ENCODE measurements at regions not wholly inside any gene's neighbourhood (a gene's known extent, or its start where the extent isn't known, plus 50 kb on each side); places are given as distances from the start of the nearest gene placed in this dataset.
"Not testable (repeated sequence)": the region's sequence is repeated elsewhere in the genome, so short reads cannot be mapped to it uniquely, and the experiment has no call there.

DNA sequence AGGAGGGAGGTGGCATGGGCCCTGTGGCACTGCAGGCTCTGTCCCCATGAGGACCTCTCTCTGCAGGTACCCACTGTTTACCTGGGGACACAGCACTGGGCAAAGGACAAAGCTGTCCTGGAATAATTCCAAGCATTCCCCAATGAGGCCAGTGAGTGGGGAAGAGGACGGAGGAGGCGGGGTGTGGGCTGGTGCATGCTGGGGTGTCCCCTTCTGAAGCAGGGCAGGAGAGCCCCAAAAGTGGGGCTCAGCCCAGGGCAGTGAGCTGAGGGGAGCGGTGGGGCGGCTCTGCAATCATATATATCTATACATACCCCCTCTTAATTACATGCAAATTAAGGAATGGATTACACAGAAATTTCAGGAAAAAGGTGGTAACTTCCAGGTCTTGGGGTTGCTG lies 315.8 kb downstream of the ADGRD1 start:
- Histone ChIP-seq H3K9ac (ENCODE audit: low read length) (no peak overlapping the region), H3K79me2 (ENCODE audit: control insufficient read depth, insufficient read depth, low read length, poor library complexity) (no peaks in the 10 kb centered on the region), H3K4ac (ENCODE audit: low read depth, low read length) (no peak overlapping the region), H3K14ac (ENCODE audit: low read length) (no peak overlapping the region), H3K27me3 (ENCODE audit: insufficient read depth, low read length) (no peaks in the 10 kb centered on the region), H2BK120ac (ENCODE audit: insufficient read depth, low read length, poor library complexity) (no peak overlapping the region), H4K8ac (ENCODE audit: low read depth, low read length) (no peak overlapping the region), H4K12ac (ENCODE audit: low read depth, low read length) (no peak overlapping the region), H3K23ac (ENCODE audit: low read length) (no peak overlapping the region), H3K4me2 (ENCODE audit: low read length) (no peak overlapping the region), H3K9me3 (ENCODE audit: insufficient read depth, low read depth, low read length) (no peaks in the 10 kb centered on the region), H2AK5ac (ENCODE audit: low read length) (no peak overlapping the region), H2BK5ac (ENCODE audit: low read depth, low read length, poor library complexity) (no peak overlapping the region), H2AFZ (ENCODE audit: insufficient read depth, low read length, poor library complexity) (no peak overlapping the region), H3K27ac (ENCODE audit: low read depth, low read length) (no peak overlapping the region), H3K36me3 (ENCODE audit: control insufficient read depth in 1 of 2, insufficient read depth in 2 of 2, low read length in 2 of 2) (no peaks in the 10 kb centered on the region), H4K91ac (ENCODE audit: low read depth, low read length) (no peak overlapping the region), H2BK12ac (ENCODE audit: low read length) (no peak overlapping the region), H3K4me1 (ENCODE audit: control insufficient read depth in 1 of 2, insufficient read depth in 2 of 2, low read length in 2 of 2) (peaks cover 0 to 6% of the 10 kb centered on the region in 2 experiments), H3K18ac (ENCODE audit: low read length) (no peak overlapping the region), H3K4me3 (ENCODE audit: low read depth, low read length) (no peak overlapping the region), H3K79me1 (ENCODE audit: low read length) (no peaks in the 10 kb centered on the region)
- no CpG with 5 or more reads among the region's 4 CpGs for WGBS (ENCODE audit: extremely low coverage, insufficient coverage, insufficient read length)
- DNase-seq = no peak

DNA sequence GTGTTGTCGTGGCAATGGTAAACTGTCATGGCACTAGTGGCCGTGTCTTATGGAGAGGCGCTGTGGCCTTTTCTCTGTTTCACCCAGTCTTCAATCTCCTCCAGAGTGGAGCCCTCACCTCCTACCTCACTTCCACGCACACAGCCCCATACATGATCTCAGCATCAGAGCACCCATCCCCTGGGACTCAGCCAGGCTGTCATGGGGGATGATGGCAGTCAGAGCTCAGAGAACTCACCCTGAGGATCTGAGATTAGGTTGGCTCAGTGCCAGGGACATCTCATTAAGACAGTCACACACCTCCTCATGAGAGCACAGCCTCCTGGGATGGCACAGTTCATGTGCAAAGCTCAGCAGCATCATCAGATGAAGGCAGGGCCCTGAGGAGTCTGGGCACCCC lies 316.3 kb downstream of the ADGRD1 start:
- not testable (repeated sequence) for H2AFZ ChIP-seq (ENCODE audit: insufficient read depth, low read length, poor library complexity); H3K4me3 ChIP-seq (ENCODE audit: low read depth, low read length); H3K4ac ChIP-seq (ENCODE audit: low read depth, low read length); DNase-seq; H3K79me1 ChIP-seq (ENCODE audit: low read length); H2BK120ac ChIP-seq (ENCODE audit: insufficient read depth, low read length, poor library complexity); H2BK5ac ChIP-seq (ENCODE audit: low read depth, low read length, poor library complexity); H4K91ac ChIP-seq (ENCODE audit: low read depth, low read length); H2BK12ac ChIP-seq (ENCODE audit: low read length); H3K27me3 ChIP-seq (ENCODE audit: insufficient read depth, low read length); H3K14ac ChIP-seq (ENCODE audit: low read length); H4K8ac ChIP-seq (ENCODE audit: low read depth, low read length); H3K23ac ChIP-seq (ENCODE audit: low read length); H3K36me3 ChIP-seq (ENCODE audit: control insufficient read depth in 1 of 2, insufficient read depth in 2 of 2, low read length in 2 of 2); H3K9ac ChIP-seq (ENCODE audit: low read length); H3K4me1 ChIP-seq (ENCODE audit: control insufficient read depth in 1 of 2, insufficient read depth in 2 of 2, low read length in 2 of 2); H4K12ac ChIP-seq (ENCODE audit: low read depth, low read length); H3K79me2 ChIP-seq (ENCODE audit: control insufficient read depth, insufficient read depth, low read length, poor library complexity); H3K4me2 ChIP-seq (ENCODE audit: low read length); H3K18ac ChIP-seq (ENCODE audit: low read length); H2AK5ac ChIP-seq (ENCODE audit: low read length); H3K27ac ChIP-seq (ENCODE audit: low read depth, low read length); H3K9me3 ChIP-seq (ENCODE audit: insufficient read depth, low read depth, low read length)
- no CpG with 5 or more reads among the region's 4 CpGs for WGBS (ENCODE audit: extremely low coverage, insufficient coverage, insufficient read length)

- Histone ChIP-seq H3K27ac (ENCODE audit: low read depth, low read length) (no peak overlapping the region), H3K9me3 (ENCODE audit: insufficient read depth, low read depth, low read length) (no peaks in the 10 kb centered on the region), H4K8ac (ENCODE audit: low read depth, low read length) (no peak overlapping the region), H3K18ac (ENCODE audit: low read length) (no peak overlapping the region), H2BK120ac (ENCODE audit: insufficient read depth, low read length, poor library complexity) (no peak overlapping the region), H2AFZ (ENCODE audit: insufficient read depth, low read length, poor library complexity) (no peak overlapping the region), H3K4me3 (ENCODE audit: low read depth, low read length) (no peak overlapping the region), H3K79me1 (ENCODE audit: low read length) (no peaks in the 10 kb centered on the region), H3K4ac (ENCODE audit: low read depth, low read length) (no peak overlapping the region), H3K14ac (ENCODE audit: low read length) (no peak overlapping the region), H3K4me1 (ENCODE audit: control insufficient read depth in 1 of 2, insufficient read depth in 2 of 2, low read length in 2 of 2) (peaks cover 0 to 6% of the 10 kb centered on the region in 2 experiments), H3K79me2 (ENCODE audit: control insufficient read depth, insufficient read depth, low read length, poor library complexity) (no peaks in the 10 kb centered on the region), H3K27me3 (ENCODE audit: insufficient read depth, low read length) (no peaks in the 10 kb centered on the region), H4K91ac (ENCODE audit: low read depth, low read length) (no peak overlapping the region), H4K12ac (ENCODE audit: low read depth, low read length) (no peak overlapping the region), H3K23ac (ENCODE audit: low read length) (no peak overlapping the region), H2BK5ac (ENCODE audit: low read depth, low read length, poor library complexity) (no peak overlapping the region), H2BK12ac (ENCODE audit: low read length) (no peak overlapping the region), H2AK5ac (ENCODE audit: low read length) (no peak overlapping the region), H3K9ac (ENCODE audit: low read length) (no peak overlapping the region), H3K36me3 (ENCODE audit: control insufficient read depth in 1 of 2, insufficient read depth in 2 of 2, low read length in 2 of 2) (no peaks in the 10 kb centered on the region), H3K4me2 (ENCODE audit: low read length) (no peak overlapping the region)
- no peak for DNase-seq
These were observed 318.0 kb downstream of the ADGRD1 start for GRCh38 chr12:131271724-131272123.

DNA sequence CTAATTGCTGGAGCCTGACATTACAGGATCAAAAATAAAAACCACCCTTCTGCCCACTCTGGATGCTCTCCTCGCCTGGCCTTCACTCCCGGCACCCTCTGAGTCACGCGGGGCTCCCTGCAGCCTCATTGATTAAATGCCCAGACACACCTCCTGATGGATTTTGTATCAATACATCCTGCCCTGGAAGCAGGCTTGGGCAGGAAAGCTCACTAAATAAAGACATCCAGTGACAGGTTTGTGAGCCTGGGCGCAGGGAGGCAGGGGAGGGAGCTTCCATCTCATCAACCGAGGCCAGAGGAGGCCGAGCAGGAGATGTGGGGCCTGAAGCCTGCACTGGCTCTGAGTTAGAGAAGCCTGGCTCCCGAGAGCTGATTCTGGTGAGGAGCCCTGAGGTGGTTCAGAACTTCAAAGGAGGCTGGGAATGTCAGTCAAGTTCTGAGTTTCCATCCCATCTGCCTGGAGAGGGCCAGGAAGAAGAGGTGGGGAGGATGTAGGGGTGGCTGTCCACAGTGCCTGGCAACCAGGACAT lies 318.6 kb downstream of the ADGRD1 start:
- not testable (repeated sequence) for H2BK5ac ChIP-seq (ENCODE audit: low read depth, low read length, poor library complexity); H4K8ac ChIP-seq (ENCODE audit: low read depth, low read length); H4K12ac ChIP-seq (ENCODE audit: low read depth, low read length); H2BK120ac ChIP-seq (ENCODE audit: insufficient read depth, low read length, poor library complexity); H3K79me1 ChIP-seq (ENCODE audit: low read length); H3K4ac ChIP-seq (ENCODE audit: low read depth, low read length); H3K14ac ChIP-seq (ENCODE audit: low read length); H3K4me1 ChIP-seq (ENCODE audit: control insufficient read depth in 1 of 2, insufficient read depth in 2 of 2, low read length in 2 of 2); H3K4me3 ChIP-seq (ENCODE audit: low read depth, low read length); H3K18ac ChIP-seq (ENCODE audit: low read length); H2BK12ac ChIP-seq (ENCODE audit: low read length); DNase-seq; H3K36me3 ChIP-seq (ENCODE audit: control insufficient read depth in 1 of 2, insufficient read depth in 2 of 2, low read length in 2 of 2); H3K23ac ChIP-seq (ENCODE audit: low read length); H2AFZ ChIP-seq (ENCODE audit: insufficient read depth, low read length, poor library complexity); H3K27ac ChIP-seq (ENCODE audit: low read depth, low read length); H3K9ac ChIP-seq (ENCODE audit: low read length); H3K79me2 ChIP-seq (ENCODE audit: control insufficient read depth, insufficient read depth, low read length, poor library complexity); H3K4me2 ChIP-seq (ENCODE audit: low read length); H3K27me3 ChIP-seq (ENCODE audit: insufficient read depth, low read length); H3K9me3 ChIP-seq (ENCODE audit: insufficient read depth, low read depth, low read length); H2AK5ac ChIP-seq (ENCODE audit: low read length); H4K91ac ChIP-seq (ENCODE audit: low read depth, low read length)
- WGBS (ENCODE audit: extremely low coverage, insufficient coverage, insufficient read length) = no CpG with 5 or more reads among the region's 8 CpGs

Measured in trophoblast cell (in vitro differentiated cells and primary cell).